GM21619 (cell line): ENCODE measurements at regions not wholly inside any gene's neighbourhood (a gene's known extent, or its start where the extent isn't known, plus 50 kb on each side); places are given as distances from the start of the nearest gene placed in this dataset.

Experiments used
- ATAC-seq: cut with Tn5 transposase; IDR thresholded peaks from one replicate; pipeline ENCODE4 v1.9.1; 2021; ENCODE audit not compliant: unreplicated experiment

DNA sequence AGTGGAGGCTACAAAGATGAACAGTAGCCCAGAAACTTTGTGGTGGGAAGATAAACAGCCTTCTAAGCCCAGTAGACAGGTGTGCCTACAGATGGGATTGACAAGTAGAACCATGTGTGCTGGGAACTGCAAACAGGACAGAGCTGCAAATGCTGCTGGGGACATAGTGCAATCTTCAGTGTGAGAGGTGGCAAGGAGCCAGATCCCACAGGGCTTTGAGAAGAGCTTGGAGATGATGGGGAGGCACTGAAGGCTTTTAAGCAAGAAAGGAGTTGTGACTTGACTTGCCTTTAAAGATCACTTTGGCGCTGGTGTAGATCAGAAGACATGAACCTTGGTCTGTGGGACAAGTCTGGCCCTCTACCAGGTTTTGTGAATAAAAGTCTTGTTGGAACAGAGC lies 675.2 kb downstream of the ACTL7B start:
- no peak for ATAC-seq

DNA sequence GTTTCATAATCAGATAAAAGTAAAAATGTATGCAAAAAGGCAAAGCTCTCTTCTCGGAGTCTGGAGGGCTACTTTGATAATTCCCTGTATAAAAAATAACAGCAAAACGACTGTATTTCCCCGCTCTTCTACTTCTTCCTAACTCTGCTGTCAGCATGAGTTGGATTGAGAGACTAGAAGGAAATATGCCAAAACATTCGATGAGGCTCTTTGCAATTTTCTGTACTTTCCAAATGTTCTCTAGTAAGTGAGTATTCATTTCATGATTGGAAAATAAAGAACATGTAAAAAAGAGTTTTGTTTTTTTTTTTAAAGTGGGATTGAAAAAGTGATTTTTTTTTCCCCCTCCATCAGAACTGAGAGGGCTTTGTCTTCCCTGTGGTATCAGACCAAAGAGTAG lies 677.5 kb downstream of the ACTL7B start:
- no peak for ATAC-seq

DNA sequence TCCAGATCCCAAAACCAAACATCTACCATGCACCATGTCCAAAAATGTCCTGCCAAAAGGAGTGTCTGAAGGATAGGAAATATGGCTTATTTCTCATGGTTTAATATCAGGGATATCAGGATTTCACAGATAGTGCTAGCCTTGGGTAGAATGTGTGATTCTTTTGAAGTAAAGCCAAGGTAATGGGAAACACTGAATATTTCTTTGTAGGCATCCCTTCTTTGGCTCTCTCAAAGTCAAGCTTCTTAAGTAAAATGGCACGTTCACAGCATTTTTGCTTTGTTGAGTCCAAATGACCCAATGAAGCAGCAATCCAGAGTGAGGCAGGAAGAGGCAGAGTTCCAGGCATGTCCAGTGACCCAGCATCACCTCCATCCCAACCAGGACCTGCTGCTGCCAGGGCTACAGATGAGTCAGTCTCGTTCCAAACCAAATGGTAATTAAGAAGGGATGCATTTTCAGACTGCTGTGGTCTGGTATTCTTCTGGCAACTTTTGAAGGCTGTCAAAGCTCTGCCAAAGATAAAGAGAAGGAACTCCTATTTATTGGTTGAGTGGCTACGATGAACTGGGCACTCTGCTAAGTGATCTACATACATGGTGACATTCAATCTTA lies 678.8 kb upstream of the KLF4 start:
- ATAC-seq: no peak

DNA sequence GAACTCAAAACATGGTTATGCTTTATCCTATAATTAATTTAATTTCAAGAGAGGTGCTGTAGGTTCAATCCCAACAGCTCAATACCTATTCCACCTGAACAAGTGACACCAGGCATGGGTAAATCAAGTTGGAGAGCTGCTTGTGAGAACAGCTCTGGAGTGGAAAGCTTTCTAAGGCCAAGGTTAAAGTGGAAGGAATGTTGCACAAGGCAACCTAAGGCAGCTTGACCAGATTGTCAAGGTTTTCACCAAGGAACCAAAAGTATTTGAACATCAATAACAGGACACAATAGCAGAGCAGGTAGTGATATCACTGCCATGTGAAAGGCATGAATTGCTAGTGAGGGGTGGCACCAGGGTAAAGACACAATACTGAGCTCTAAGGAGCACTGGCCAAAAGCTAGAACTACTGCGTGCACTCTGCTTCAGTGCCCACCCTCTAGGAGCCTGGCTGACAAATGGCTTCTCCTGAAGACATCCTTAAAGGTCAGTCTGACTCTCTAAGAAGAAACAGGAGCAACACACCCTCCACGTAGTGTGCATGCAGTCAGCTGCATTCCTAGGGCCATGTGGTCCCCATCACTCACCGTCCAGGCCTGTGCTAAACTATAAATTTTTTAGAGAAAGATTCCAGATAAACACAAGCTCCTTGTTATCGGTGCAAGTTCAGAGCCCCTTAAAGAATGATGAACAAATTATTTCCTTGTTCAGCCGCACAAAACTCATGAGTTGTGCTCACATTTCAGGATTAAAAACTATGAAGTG lies 677.7 kb upstream of the KLF4 start:
- no peak for ATAC-seq

DNA sequence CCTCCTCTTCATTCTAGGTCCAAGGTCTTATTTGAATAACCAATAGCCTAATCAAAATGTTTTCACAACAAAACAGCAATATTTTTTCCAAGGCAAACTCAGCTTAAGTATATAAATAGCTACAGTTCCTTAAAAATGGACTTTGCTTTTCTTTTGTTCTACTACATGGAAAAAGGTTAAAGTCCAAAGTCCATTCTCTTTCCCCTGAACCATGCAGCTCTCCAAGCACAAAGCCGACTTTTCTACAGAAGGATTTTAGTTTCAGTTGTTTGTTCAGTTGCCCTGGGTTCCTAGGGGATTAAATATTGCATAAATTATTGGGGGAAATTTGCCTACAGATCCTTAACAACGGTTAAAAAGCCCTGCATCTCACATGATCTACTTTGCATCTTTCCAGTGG lies 677.0 kb upstream of the KLF4 start:
- ATAC-seq: no peak

DNA sequence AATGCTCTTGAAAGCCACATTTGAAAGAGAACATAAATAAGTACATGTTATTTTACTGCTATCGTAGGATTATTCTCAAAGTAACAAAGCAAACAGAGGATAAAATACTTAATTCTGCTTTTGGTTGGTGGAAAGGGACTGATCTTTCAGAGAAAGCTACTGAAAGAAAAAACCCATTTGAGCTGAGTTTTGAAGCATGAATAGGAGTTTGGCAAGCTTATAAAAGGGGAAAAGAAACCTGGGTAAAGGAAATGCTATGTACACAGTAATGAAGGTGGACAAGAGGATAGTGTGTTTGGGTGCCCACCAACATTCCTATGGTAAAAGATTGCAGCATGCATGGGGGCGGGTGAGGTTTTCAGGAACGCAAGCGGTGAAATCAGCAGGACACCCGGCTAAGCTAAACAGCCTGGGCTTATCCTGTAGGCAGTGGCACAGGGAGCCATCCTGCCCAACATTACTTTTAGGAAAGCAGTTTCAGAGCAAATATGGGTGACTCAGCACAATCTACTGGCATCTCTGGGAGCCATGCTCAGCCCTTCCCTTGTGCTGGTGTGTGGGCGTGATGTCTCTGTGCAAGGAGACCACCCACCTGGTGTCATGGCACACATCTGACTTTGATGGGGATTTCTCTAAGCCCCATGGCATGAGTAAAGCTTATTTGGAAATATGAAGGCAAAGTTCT lies 673.9 kb upstream of the KLF4 start:
- no peak for ATAC-seq

DNA sequence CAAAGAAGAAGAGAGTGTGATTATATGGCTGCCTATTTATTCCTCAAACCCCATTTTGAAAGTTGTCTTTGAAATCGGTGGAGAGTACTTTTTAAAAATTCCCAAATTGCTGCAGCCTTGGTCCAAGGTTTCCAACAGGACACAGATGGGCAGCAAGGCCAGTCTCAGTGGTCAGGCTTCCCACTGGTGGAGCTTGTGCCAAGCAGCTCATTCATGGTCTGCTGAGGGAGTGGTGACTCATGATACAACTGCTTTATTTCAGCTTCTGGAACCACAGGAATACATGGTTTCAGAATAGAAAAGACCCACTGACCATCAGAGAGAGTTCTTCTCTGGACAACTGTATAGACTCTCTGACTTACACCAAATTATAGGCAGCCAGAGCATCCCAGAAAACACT lies 673.1 kb upstream of the KLF4 start:
- ATAC-seq: no peak

DNA sequence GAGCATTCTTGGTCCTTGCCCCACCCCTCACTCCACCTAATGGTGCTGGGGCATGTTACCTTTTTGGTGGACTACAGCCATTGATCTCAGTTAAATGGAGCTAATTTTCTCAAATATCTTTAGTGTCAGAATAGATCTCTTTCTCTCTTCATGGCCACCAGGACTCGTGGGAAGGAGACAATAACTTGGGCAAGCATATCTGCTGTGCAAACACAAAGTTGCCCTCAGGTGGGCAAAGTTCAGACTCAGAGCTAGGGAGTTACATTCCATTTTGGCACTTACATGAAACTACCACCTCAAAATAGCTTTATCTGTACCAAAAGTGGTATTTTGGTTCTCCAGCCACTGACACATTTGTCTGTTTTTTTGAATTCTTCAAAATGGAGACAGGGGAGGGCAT lies 671.9 kb upstream of the KLF4 start:
- no peak for ATAC-seq

DNA sequence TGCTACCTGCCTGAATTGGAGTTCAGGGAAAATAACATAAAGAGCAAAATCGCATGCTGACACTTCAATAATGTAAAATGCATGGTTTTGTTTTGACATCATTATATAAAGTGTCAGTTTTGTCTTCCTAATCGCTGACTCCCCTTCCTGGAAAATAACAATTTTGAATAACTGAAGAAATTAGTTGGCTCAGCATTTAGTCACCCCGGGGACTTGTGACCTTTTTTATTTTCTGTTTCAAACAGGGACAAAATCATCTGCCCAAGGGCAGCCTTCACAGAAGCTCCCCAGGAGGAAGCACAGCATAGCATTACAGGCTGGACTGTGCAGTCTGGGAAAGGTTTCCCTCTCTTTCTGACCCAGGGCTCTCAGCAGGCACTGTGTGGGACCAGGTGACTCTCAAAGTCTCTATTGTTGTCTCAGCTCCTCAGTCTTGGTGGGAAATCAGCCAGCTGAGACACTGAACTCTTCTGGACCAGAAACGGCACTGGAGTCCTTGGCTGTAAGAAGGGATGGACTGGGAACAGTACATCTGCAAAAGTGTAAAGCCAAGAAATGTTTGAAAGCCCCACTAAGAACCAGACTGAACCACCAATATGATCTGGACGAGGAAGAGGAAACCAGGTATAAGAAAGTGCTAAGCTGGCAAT lies 671.3 kb upstream of the KLF4 start:
- ATAC-seq: no peak

DNA sequence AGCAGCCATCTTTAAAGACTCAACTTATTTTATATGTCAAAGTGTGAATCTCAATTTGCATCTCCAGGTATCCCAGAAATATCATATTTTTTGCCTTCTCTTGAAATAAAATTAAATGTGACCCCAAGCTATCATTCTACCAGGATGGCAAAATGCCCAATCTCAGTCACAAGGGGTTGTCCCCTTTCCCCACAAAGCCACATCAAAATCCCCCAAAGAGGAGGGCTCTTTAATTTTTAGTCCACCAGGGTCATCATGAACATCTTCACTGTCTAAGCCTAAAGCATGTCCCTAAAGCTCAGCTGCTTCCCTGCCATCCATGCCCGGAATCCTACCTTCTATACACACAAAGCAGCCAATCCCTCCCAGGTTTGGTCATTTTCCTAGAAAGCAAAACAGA lies 670.5 kb upstream of the KLF4 start:
- no peak for ATAC-seq

DNA sequence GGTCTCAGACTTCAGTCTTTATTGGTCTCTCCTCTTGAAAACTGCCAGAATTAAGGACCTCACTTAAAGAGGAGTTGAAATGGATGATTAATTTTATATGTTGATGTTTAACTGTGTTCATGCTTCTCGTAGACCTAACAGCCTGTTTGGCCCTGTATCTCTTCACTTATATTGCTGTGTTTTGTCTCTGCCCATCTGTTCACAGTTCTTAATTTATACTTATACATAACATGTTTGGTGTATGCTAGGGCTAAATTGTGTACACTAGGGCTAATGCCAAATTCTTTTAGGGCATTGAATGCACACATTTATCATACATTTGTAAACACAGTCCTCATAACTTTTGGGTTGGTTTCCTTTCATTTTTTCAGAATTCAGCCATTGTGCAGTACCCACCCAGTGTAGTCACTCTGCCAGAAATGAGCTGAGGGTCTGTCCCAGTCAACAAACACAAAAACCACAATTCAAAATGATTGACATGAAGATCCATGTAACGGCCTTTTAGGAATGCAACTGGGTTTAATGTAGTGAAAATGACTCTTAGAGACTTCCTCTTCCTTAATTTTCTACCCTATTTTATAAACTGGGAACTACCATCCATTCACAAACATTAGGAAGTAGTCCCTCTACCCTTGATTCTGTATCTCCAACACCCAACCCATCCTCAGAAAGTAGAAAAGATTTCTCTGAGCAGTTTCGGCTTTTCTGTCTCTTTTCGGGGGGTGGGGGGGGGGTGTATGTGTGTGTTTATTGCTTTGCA lies 668.8 kb upstream of the KLF4 start:
- no peak for ATAC-seq

DNA sequence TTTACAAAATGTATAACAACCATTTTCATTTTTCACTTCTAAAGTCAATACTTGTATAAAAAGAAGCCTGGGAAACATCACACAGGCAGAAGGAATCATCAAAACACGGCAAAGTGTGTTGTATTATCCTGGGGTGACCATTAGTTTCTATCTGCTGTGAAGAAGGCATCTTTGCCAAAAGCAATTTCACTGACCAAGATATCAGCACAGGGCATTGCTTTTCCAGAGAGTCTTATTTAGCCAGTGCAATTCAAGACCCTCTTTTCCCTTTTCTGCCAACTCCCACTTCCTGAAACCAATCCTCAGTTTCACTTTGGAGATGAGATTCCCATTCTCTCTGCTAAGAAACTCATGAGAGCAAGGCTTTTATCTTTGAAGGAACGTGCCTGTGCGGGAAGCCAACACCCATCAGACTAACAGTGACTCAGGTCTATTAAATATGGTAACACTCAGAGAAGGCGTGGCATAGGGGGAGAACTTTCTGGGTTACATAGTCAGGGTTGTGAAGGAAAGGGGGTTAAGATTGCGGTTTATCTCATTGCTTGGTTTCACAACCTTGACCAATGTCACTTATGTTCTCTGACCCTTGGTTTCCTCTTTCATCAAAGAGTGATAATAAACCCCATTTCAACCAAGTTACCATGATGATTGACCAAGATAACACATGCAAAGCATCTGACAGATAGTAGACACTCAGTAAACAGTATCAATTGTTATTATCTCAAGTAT lies 666.9 kb upstream of the KLF4 start:
- ATAC-seq: no peak

DNA sequence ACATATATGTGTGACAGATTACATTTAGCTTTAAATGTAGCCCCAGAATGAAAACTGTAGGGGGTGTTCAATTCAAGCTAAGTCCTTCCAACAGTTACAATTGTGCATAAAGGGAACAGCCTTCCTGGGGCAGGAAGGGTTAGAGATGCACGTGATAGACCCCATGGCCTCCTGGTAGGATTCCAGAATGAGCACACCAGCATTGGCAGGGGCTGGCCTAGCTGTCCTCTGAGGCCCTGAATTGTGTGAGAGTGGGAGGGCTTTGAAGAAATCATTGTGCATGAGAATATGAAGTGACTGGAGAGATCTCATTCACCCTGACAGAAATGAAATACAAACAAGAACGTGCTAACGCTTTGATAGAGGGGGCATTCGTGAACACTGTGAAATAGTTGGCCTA lies 663.8 kb upstream of the KLF4 start:
- ATAC-seq: no peak

DNA sequence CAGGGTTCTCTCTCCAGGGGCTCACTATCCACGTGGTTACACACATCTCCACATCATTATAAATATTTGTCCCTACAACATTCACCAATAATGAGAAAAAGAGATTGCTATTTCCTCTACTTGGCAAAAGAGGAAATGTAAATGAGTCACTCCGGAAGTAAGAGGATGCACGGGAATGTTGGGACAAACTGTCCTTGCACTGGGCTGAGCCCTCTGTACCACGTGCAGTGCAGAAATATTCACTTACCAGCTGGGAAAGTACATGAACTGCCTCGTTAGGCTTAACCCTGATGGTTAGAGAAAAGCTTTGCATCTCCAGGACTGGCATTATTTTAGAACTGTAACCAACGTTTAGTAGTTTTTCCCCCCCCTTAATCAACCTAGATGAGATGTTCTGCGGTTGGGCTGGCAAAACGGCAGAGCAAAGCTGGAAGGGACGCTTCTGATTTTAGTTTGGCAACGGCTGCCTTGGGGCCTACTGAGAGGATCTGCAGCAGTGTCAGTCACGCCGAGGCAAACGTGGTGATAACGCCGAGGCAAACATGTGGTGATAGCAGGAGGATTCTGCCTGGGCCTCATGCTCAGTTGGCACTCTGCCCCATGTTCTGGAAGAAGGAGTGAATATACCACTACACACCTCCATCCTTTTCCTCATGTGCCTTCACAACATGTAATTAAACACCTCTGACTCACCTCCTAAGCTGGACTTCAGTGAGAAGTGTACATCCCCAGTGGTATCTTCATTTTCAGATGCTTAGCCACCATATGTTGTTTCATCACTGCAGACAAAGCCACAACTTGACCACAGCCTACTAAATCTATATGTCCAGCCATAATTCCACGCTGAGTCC lies 661.4 kb upstream of the KLF4 start:
- no peak for ATAC-seq

DNA sequence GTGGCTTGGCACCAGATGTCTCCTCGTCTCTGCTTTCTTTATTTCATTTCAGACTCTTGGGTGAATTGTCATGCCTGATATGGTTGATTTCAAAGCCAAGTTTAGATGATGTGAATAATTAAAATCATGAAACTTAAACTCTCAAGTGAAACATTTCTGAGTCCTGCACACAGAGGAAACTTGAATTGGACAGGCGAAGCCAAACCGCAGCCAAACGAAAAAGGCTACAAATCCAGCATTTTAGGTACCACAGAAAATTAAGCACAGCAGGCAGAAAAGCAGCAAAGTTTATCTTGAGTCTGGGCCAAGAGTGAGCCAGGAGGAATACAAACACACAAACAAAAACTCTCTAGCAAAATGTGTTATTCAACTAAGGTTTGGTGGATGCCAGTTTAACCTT lies 659.8 kb upstream of the KLF4 start:
- no peak for ATAC-seq

DNA sequence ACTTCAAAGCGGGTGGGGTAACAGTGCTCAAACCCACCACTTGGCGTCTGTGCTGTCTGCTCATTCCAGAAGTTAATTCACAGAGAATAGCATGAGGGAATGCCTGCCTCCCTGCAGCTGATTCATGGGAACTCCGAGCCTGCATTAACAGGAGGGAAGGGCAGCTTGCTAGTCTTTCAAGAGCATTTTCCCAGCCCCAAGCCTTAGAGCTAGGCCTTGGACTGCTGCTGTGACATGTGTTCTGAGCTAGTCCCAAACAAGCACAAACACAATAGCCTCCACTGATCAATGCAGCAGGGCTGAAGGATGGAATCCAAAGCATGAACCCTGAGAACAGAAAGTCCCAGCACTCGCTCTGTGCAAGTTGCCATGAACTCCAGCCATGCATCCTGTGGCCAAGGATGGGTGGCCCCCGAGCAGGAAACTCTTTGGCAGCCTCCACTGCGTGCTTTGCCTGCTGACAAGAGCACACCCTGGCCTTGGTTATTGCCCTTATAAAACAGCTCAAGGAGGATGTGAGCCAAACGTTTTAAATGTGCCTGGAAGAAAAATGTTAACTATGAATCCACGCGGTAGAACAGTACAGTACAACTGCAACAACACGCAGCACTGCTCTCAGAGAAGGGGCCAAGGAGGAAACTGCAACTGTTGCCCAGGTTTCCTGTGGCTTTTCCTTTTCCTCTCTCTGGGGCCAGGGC lies 653.1 kb upstream of the KLF4 start:
- ATAC-seq: no peak

DNA sequence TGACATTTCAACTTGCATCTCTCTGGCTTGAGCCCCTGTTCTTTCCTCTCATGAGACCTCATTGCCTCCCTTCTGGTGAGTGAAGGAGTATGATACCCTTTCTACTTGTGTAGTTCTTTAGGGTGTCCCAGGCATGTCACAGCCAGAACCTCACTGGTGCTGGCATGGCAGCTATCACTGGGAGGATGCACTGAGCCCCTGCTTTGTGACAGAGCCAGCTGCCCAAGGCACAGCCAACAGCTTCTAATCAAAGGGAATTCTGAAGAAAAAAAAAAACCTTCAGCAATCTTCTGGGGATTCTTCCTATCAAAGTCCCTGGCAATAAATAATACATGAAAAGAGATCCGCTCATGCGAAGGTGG lies 652.6 kb upstream of the KLF4 start:
- no peak for ATAC-seq

DNA sequence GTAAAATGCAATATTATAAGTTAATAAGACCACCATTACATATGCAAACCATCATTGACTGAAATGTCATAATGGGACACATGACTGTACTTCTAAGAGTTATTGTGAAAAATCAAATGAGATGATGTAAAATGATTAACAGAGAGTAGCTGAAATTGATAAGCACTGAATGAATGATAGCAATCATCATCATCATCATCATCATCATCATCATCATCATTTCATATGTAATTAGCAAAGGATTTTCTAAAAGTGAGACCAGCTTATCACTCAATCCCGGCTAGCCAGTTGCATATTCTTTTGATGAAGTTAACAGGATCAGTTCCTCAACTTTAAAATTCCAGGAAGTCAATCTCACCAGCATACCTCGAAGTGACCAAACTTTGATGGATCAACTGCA lies 650.3 kb upstream of the KLF4 start:
- ATAC-seq: no peak

DNA sequence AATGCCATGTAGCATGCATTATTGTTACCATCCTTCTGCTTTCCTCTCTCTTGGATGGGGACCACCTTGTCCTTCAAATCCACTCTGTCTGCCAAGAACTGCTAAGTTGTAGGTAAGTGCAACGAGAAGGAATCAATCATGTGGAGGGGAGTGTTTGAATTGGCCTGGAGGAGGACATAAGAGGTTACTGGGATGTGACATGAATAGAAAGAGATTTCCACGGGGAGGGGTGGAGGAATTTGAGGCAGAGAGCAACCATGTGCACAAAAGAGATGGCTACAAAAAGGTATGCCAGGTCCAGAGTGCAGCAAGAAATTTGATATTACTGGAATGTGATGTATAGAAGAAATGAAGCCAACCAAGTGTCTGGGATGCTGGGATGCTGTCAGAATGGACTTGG lies 648.9 kb upstream of the KLF4 start:
- no peak for ATAC-seq
